Heart left ventricle (tissue), 16 donors: ENCODE measurements at regions not wholly inside any gene's neighbourhood (a gene's known extent, or its start where the extent isn't known, plus 50 kb on each side); places are given as distances from the start of the nearest gene placed in this dataset.
A peak's percentile ranks its signal among the peaks of the same experiment; 100 is the strongest.

Experiments
- ATAC-seq, 4 donors: fragments of 200-7000 bp; cut with Tn5 transposase; one replicate each; pipeline ENCODE4 v1.9.1; 2020 to 2022; ENCODE audit warnings: moderate library complexity in 4 of 4, mild to moderate bottlenecking in 3 of 4, moderate number of reproducible peaks in 1 of 4
- DNase-seq, 5 donors: peaks; one replicate each; pipeline ENCODE4 v3.0.0-alpha.2; 2020
- H3K27ac ChIP-seq, 12 donors: fragments of 200-600 bp; sonication (generic) in 4 of 12; one replicate each; pipeline versions ENCODE4 v1.5.0 to v1.8.0; 2016 to 2022; ENCODE audit warnings: mild to moderate bottlenecking in 2 of 12
- H3K27me3 ChIP-seq, 9 donors: fragments of 200-600 bp; sonication (generic) in 2 of 9; one replicate each; pipeline versions ENCODE4 v1.5.1 to v1.8.0; 2016 to 2022; ENCODE audit warnings: mild to moderate bottlenecking in 3 of 9
- H3K36me3 ChIP-seq, 9 donors: fragments of 200-600 bp; sonication (generic) in 2 of 9; one replicate each; pipeline versions ENCODE4 v1.5.0 to v1.8.0; 2018 to 2022; ENCODE audit warnings: mild to moderate bottlenecking in 2 of 9
- H3K4me1 ChIP-seq, 12 donors: fragments of 200-600 bp; sonication (generic) in 4 of 12; one replicate each; pipeline versions ENCODE4 v1.5.0 to v1.8.0; 2016 to 2022; ENCODE audit warnings: mild to moderate bottlenecking in 3 of 12
- H3K4me3 ChIP-seq, 12 donors: fragments of 200-600 bp; sonication (generic) in 4 of 12; one replicate each; pipeline versions ENCODE4 v1.5.0 to v1.8.0; 2017 to 2022; ENCODE audit warnings: mild to moderate bottlenecking in 9 of 12, moderate library complexity in 4 of 12
- H3K9me3 ChIP-seq, 12 donors: fragments of 200-600 bp; sonication (generic) in 4 of 12; one replicate each; pipeline versions ENCODE4 v1.5.0 to v1.8.0; 2016 to 2022; ENCODE audit warnings: mild to moderate bottlenecking in 1 of 12
- POLR2A ChIP-seq, 2 donors: fragments of 450-650 bp; IDR thresholded peaks; one replicate each; pipeline ENCODE4 v1.6.1; 2017; ENCODE audit warnings: antibody characterized with exemption in 2 of 2, mild to moderate bottlenecking in 2 of 2, moderate library complexity in 2 of 2
- WGBS, 4 donors: extraction: QIAGEN DNeasy Blood & Tissue Kit in 2 of 4; methylation state at CpG; one replicate each; pipeline versions ENCODE4 v1.1.5 to v1.1.7; 2013 to 2018; 5-methylcytosine and 5-hydroxymethylcytosine counted together
- intact Hi-C, 10 donors: fragments of 100-400 bp; cut with DNase I; formaldehyde crosslinking; loops; one replicate each; pipeline versions ENCODE4 v1.11.1 to v1.14.2; 2022
- TF ChIP-seq, protein P1 (sequence below), 12 donors: fragments of 200-600 bp; sonication (generic) in 4 of 12; IDR thresholded peaks; one replicate each; pipeline versions ENCODE4 v1.5.0 to v1.8.0; 2018 to 2022; ENCODE audit warnings: antibody characterized with exemption in 12 of 12, mild to moderate bottlenecking in 5 of 12
- donor health status: ischemic (EF 13 %, LVEDD 7.1; RV severe dilation, severe dysfunction).
- donor health status: healthy with polysubstance abuse.
- donor health status: DM: no; HTN: yes; CAD: no.
- donor health status: DM: no; HTN: no; CAD: no.
- donor health status: ischemic (EF 25% LVEDD 6.9; RV normal size, moderate dysfunction).
- donor health status: ischemic (EF 25% LVEDD 5.7; RV mildly dilated, moderate dysfunction).
- donor health status: healthy.
- donor health status: DM: yes; HTN: yes; CAD: no.
- donor health status: ischemic (EF 35%, LVEDD 5.7; RV mildly dilated, moderate dysfunction).
- donor health status: nonischemic (EF 11% LVEDD 7.7; RV severe dilation, severe dysfunction).
- donor health status: DM: yes; HTN: yes; CAD: no.
- donor health status: PGD.
- donor health status: ischemic (EF 29% LVEDD 5.4; RV normal size, mild dysfunction).
- donor health status: nonischemic (EF 23%, LVEDD 6.1; RV moderate dilation, normal function).

- WGBS, 4 donors, result 69 to 80% (median 72%) methylated on average over 6 of the region's 6 CpGs
- intact Hi-C loops, result no loop called here
- ATAC-seq (no peak), DNase-seq (peak in 1 of 5 donors; percentile 24)
- Histone ChIP-seq H3K4me1 (no peaks in the 10 kb centered on the region), H3K36me3 (no peaks in the 10 kb centered on the region), H3K9me3 (peaks cover 0 to 10% (median 0%) of the 10 kb centered on the region in 12 donors), H3K4me3 (no peak overlapping the region), H3K27me3 (no peaks in the 10 kb centered on the region), H3K27ac (no peak overlapping the region)
- no peak for TF ChIP-seq POLR2A (IDR thresholded peaks at IDR 0.05)
- TF ChIP-seq, protein P1, sequence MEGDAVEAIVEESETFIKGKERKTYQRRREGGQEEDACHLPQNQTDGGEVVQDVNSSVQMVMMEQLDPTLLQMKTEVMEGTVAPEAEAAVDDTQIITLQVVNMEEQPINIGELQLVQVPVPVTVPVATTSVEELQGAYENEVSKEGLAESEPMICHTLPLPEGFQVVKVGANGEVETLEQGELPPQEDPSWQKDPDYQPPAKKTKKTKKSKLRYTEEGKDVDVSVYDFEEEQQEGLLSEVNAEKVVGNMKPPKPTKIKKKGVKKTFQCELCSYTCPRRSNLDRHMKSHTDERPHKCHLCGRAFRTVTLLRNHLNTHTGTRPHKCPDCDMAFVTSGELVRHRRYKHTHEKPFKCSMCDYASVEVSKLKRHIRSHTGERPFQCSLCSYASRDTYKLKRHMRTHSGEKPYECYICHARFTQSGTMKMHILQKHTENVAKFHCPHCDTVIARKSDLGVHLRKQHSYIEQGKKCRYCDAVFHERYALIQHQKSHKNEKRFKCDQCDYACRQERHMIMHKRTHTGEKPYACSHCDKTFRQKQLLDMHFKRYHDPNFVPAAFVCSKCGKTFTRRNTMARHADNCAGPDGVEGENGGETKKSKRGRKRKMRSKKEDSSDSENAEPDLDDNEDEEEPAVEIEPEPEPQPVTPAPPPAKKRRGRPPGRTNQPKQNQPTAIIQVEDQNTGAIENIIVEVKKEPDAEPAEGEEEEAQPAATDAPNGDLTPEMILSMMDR (IDR thresholded peaks at IDR 0.05), result no peak
Measured at GRCh38 chr10:54962134-54962900, 161.3 kb upstream of the PCDH15 start.

DNA sequence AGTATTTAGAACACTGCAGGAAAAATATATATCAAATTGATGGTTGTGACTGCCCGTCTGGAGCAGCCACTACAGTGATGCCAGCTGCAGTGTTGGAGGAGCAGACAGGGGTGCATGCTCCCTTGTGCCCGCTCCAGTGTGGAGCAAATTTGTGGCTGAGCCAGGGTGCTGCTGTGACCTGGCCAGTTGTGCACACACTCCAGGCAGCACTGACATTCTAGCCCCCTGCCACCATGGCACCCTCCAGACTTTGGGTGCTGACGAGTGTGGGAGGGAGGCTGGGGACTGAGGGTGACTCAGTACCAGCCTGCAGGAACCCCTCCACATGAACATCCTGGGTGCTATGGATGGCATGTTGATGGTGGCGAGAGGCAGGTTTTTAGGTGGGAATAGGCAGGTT is 160.0 kb upstream of the PCDH15 start:
- Histone ChIP-seq H3K4me3 (no peak overlapping the region), H3K27ac (no peak overlapping the region), H3K4me1 (no peaks in the 10 kb centered on the region), H3K36me3 (no peaks in the 10 kb centered on the region), H3K9me3 (peaks cover 0 to 10% (median 0%) of the 10 kb centered on the region in 12 donors), H3K27me3 (no peaks in the 10 kb centered on the region)
- TF ChIP-seq, protein P1 (IDR thresholded peaks at IDR 0.05), result no peak
- no peak for TF ChIP-seq POLR2A (IDR thresholded peaks at IDR 0.05)
- 83 to 90% (median 87%) methylated on average over 4 of the region's 4 CpGs for WGBS, 4 donors
- intact Hi-C loops, result no loop called here
- ATAC-seq, result no peak
- DNase-seq, result no peak

GRCh38 chr10:54958844-54959243 is 157.8 kb upstream of the PCDH15 start:
- DNase-seq (no peak), ATAC-seq (no peak)
- WGBS, 4 donors, result 52 to 59% (median 58%) methylated on average over 1 of the region's 1 CpG
- H3K27ac ChIP-seq, result no peak overlapping the region
- peaks cover 0 to 10% (median 0%) of the 10 kb centered on the region in 12 donors for H3K9me3 ChIP-seq
- H3K4me3 ChIP-seq, result no peak overlapping the region
- H3K36me3 ChIP-seq, result no peaks in the 10 kb centered on the region
- TF ChIP-seq POLR2A (IDR thresholded peaks at IDR 0.05), result no peak
- TF ChIP-seq, protein P1 (IDR thresholded peaks at IDR 0.05), result no peak
- intact Hi-C loops, result no loop called here
- H3K27me3 ChIP-seq, result no peaks in the 10 kb centered on the region
- H3K4me1 ChIP-seq, result no peaks in the 10 kb centered on the region

DNA sequence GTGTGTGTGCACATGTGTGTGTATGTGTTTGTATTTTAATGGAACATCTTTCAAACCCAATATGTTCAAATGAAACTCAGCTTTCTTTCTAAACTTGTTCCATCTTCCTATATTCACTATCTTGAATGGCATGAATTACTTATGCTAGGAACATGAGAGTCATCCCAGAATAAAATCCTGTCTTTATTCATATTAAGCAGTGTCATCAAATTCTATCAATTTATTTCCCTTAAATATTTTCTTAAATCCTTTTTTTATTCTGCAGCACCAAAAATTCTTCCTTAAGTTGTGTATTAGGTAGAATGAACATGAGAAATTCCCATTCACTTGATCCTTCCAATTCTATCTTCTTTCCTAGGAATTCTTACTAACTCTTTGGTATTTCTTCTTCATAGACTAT is 146.6 kb upstream of the PCDH15 start:
- Histone ChIP-seq H3K27ac (no peak overlapping the region), H3K36me3 (no peaks in the 10 kb centered on the region), H3K9me3 (no peaks in the 10 kb centered on the region), H3K27me3 (no peaks in the 10 kb centered on the region), H3K4me1 (no peaks in the 10 kb centered on the region), H3K4me3 (no peak overlapping the region)
- ATAC-seq (no peak), DNase-seq (no peak)
- no peak for TF ChIP-seq POLR2A (IDR thresholded peaks at IDR 0.05)
- TF ChIP-seq, protein P1 (IDR thresholded peaks at IDR 0.05), result no peak
- intact Hi-C loops, result no loop called here
